K562 (cell line): ENCODE measurements at regions not wholly inside any gene's neighbourhood (a gene's known extent, or its start where the extent isn't known, plus 50 kb on each side); places are given as distances from the start of the nearest gene placed in this dataset.
A peak's percentile ranks its signal among the peaks of the same experiment; 100 is the strongest.

Source experiments
- BACH1 ChIP-seq: fragments of 200-800 bp; sonication (Bioruptor generic); IDR thresholded peaks from 2 replicates; pipeline ENCODE4 v1.6.1; 2016; ENCODE audit warnings: missing genetic modification characterization, missing compliant biosample characterization
- CBX2 ChIP-seq: fragments of 200-600 bp; sonication (generic); IDR thresholded peaks from one replicate; pipeline ENCODE4 v1.6.1; 2012; ENCODE audit warnings: mild to moderate bottlenecking, low read length, inconsistent platforms; ENCODE audit not compliant: insufficient read depth, poor library complexity, severe bottlenecking
- E2F3 ChIP-seq: fragments of 250-450 bp; sonication (Bioruptor Pico); IDR thresholded peaks from 2 replicates; pipeline ENCODE4 v1.4.0; 2020; ENCODE audit warnings: mild to moderate bottlenecking
- ELF1 ChIP-seq: fragments of 200-800 bp; sonication (Bioruptor generic); IDR thresholded peaks from 2 replicates; pipeline ENCODE4 v1.6.1; 2016; ENCODE audit warnings: missing genetic modification characterization, missing compliant biosample characterization
- ETV1 ChIP-seq: fragments of 450-650 bp; conservative IDR thresholded peaks from 2 replicates; pipeline ENCODE4 v1.6.1; 2016; ENCODE audit warnings: missing genetic modification characterization, control low read depth, low read depth, missing compliant biosample characterization
- ILK ChIP-seq: fragments of 450-650 bp; IDR thresholded peaks from 2 replicates; pipeline ENCODE4 v1.6.1; 2016; ENCODE audit warnings: missing genetic modification characterization, low read depth, mild to moderate bottlenecking, missing compliant biosample characterization, moderate library complexity, borderline replicate concordance
- KDM1A ChIP-seq, 2 experiments: fragments of 450-650 bp; IDR thresholded peaks; 2 replicates each; pipeline ENCODE4 v1.6.1; 2016; ENCODE audit warnings: mild to moderate bottlenecking in 2 of 2
- KDM5B ChIP-seq: fragments of 200-600 bp; sonication (generic); IDR thresholded peaks from 2 replicates; pipeline ENCODE4 v1.6.1; 2012; ENCODE audit warnings: low read depth, mild to moderate bottlenecking, moderate library complexity, low read length, control low read depth, inconsistent platforms; ENCODE audit not compliant: insufficient replicate concordance
- MCM2 ChIP-seq: fragments of 450-650 bp; IDR thresholded peaks from 2 replicates; pipeline ENCODE4 v1.6.1; 2017; ENCODE audit warnings: low read depth, mild to moderate bottlenecking
- NFE2 ChIP-seq: IDR thresholded peaks from 2 replicates; pipeline ENCODE4 v1.6.1; 2014; ENCODE audit warnings: antibody characterized with exemption, low read depth
- RCOR1 ChIP-seq, 2 experiments: IDR thresholded peaks; 2 replicates each; pipeline ENCODE4 v1.6.1; 2012; ENCODE audit warnings: low read depth in 2 of 2, low read length in 2 of 2, borderline replicate concordance in 1 of 2, improper control_type of control experiment in 1 of 2
- REST ChIP-seq, 2 experiments: fragments of 450-650 bp; formaldehyde crosslinking in 1 of 2; IDR thresholded peaks; 2 replicates each; pipeline versions ENCODE4 v1.4.0 to v1.6.1; 2014 to 2020; ENCODE audit warnings: mild to moderate bottlenecking in 2 of 2, borderline replicate concordance in 1 of 2, low read depth in 1 of 2
- TRIM28 ChIP-seq: fragments of 450-650 bp; IDR thresholded peaks from 2 replicates; pipeline ENCODE4 v1.6.1; 2017
- ZBTB43 ChIP-seq: sonication (generic); formaldehyde crosslinking; IDR thresholded peaks from 2 replicates; pipeline ENCODE4 v1.8.0; 2023; ENCODE audit warnings: mild to moderate bottlenecking, missing genetic modification reagents
- ZBTB8A ChIP-seq: fragments of 450-650 bp; IDR thresholded peaks from 2 replicates; pipeline ENCODE4 v1.6.1; 2018; ENCODE audit warnings: mild to moderate bottlenecking, moderate library complexity; ENCODE audit not compliant: partially characterized antibody
- ZNF561 ChIP-seq: fragments of 450-650 bp; formaldehyde crosslinking; conservative IDR thresholded peaks from 2 replicates; pipeline ENCODE4 v1.4.0; 2020; ENCODE audit warnings: mild to moderate bottlenecking, moderate library complexity

- TF ChIP-seq ZBTB43 (CRISPR knock-in tag) (no peak), KDM1A (IDR thresholded peaks at IDR 0.05) (peak in 1 of 2 experiments; percentile 66; a peak in 2 of 4 replicates), TRIM28 (no peak), NFE2 (peak; percentile 85), KDM5B (no peak), E2F3 (CRISPR knock-in tag) (no peak), ELF1 (tag) (no peak), CBX2 (no peak), ETV1 (tag) (0 out of 2 replicates have a peak, but pooled peaks have one; percentile 14), ZNF561 (CRISPR knock-in tag) (no peak), REST (IDR thresholded peaks at IDR 0.05; ENCODE audit: borderline replicate concordance) (no peak), REST (CRISPR knock-in tag; IDR thresholded peaks at IDR 0.05; ENCODE audit: low read depth) (no peak), ILK (no peak), RCOR1 (IDR thresholded peaks at IDR 0.05; ENCODE audit: borderline replicate concordance in 1 of 2, low read depth in 2 of 2, low read length in 2 of 2) (peak in 1 of 2 experiments; percentile 78; a peak in 2 of 4 replicates), BACH1 (tag) (peak; percentile 73; the same call in 1 of the 2 replicates), MCM2 (no peak), ZBTB8A (no peak)
Observed at GRCh38 chr2:64277101-64277849, 133.1 kb upstream of the PELI1 start (continued).
